Activated T-helper 17 cell treated with anti-CD3 and anti-CD28 coated beads, Interleukin-2, amount 50 U/mL, for 72 hours (primary cell): ENCODE measurements at regions not wholly inside any gene's neighbourhood (a gene's known extent, or its start where the extent isn't known, plus 50 kb on each side); places are given as distances from the start of the nearest gene placed in this dataset.
"Not testable (repeated sequence)": the region's sequence is repeated elsewhere in the genome, so short reads cannot be mapped to it uniquely, and the experiment has no call there.

Experiments
- ATAC-seq: fragments of 150-1000 bp; cut with Tn5 transposase; replicated peaks from 2 replicates; pipeline ENCODE4 v1.10.0; 2021; ENCODE audit warnings: mild to moderate bottlenecking, moderate library complexity
- H3K27ac Mint-ChIP-seq: one replicate; pipeline ENCODE4 v1.8.0; 2022; ENCODE audit warnings: mixed read lengths
- H3K27me3 Mint-ChIP-seq: one replicate; pipeline ENCODE4 v1.8.0; 2022; ENCODE audit warnings: mixed read lengths
- H3K36me3 Mint-ChIP-seq: one replicate; pipeline ENCODE4 v1.8.0; 2022; ENCODE audit warnings: low read depth, mild to moderate bottlenecking, mixed read lengths
- H3K4me1 Mint-ChIP-seq: one replicate; pipeline ENCODE4 v1.8.0; 2022; ENCODE audit warnings: mixed read lengths
- H3K4me3 Mint-ChIP-seq: one replicate; pipeline ENCODE4 v1.8.0; 2022; ENCODE audit warnings: mild to moderate bottlenecking, mixed read lengths
- H3K9me3 Mint-ChIP-seq: one replicate; pipeline ENCODE4 v1.8.0; 2022; ENCODE audit warnings: mixed read lengths

DNA sequence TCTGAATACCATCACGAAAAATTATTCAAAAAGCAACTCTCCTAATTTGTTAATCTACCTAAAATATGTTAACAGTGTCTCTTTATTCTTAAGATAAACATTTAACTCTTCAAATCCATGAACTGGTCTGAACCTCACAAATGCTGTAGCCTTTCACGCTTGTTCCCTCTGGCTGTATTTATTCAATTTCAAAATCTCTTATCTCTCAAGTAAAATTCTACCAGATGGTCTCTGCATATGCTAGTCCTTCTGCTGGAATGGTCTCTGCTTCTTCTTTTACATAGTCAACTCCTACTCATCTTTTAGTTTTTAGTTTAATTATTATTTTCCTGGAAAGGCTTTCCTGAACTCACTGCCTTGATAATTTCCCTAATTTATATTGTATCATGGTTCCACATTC lies 232.9 kb upstream of the PCDH20 start:
- Mint-ChIP-seq H3K9me3 (peaks cover 21% of the 10 kb centered on the region), H3K4me1 (no peaks in the 10 kb centered on the region), H3K27ac (no peak overlapping the region), H3K27me3 (no peaks in the 10 kb centered on the region), H3K36me3 (no peaks in the 10 kb centered on the region), H3K4me3 (no peak overlapping the region)
- no peak for ATAC-seq

GRCh38 chr13:61612192-61612591 lies 196.5 kb upstream of the PCDH20 start:
- ATAC-seq = no peak
- Mint-ChIP-seq H3K36me3 (no peaks in the 10 kb centered on the region), H3K27me3 (no peaks in the 10 kb centered on the region), H3K27ac (no peak overlapping the region), H3K4me3 (no peak overlapping the region), H3K4me1 (no peaks in the 10 kb centered on the region), H3K9me3 (peaks cover 13% of the 10 kb centered on the region)

- Mint-ChIP-seq H3K9me3 (peaks cover 17% of the 10 kb centered on the region), H3K27me3 (no peaks in the 10 kb centered on the region), H3K27ac (no peak overlapping the region), H3K4me1 (no peaks in the 10 kb centered on the region), H3K4me3 (no peak overlapping the region), H3K36me3 (no peaks in the 10 kb centered on the region)
- no peak for ATAC-seq
These were observed 192.5 kb upstream of the PCDH20 start for GRCh38 chr13:61608138-61608537.

GRCh38 chr13:61600360-61601033 lies 184.8 kb upstream of the PCDH20 start:
- ATAC-seq = no peak
- Mint-ChIP-seq H3K27ac (no peak overlapping the region), H3K4me3 (no peak overlapping the region), H3K36me3 (no peaks in the 10 kb centered on the region), H3K27me3 (no peaks in the 10 kb centered on the region), H3K9me3 (peaks cover 12% of the 10 kb centered on the region), H3K4me1 (no peaks in the 10 kb centered on the region)

- no peaks in the 10 kb centered on the region for H3K36me3 Mint-ChIP-seq
- H3K9me3 Mint-ChIP-seq = peaks cover 5% of the 10 kb centered on the region
- no peak overlapping the region for H3K4me3 Mint-ChIP-seq
- H3K27me3 Mint-ChIP-seq = no peaks in the 10 kb centered on the region
- no peak overlapping the region for H3K27ac Mint-ChIP-seq
- no peaks in the 10 kb centered on the region for H3K4me1 Mint-ChIP-seq
- ATAC-seq = no peak
These were observed 176.8 kb upstream of the PCDH20 start for GRCh38 chr13:61592489-61592888.

DNA sequence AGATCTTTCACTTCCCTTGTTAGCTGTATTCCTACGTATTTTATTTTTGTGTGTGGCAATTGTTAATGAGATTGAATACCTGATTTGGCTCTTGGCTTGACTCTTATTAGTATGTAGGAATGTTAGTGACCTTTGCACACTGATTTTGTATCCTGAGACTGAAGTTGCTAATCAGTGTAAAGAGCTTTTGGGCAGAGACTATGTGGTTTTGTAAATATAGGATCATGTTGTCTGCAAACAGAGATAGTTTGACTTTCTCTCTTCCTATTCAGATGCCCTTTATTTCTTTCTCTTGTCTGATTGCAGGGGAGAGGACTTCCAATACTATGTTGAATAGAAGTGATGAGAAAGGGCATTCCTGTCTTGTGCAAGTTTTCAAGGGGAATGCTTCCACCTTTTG lies 160.3 kb upstream of the PCDH20 start:
- no peaks in the 10 kb centered on the region for H3K36me3 Mint-ChIP-seq
- H3K9me3 Mint-ChIP-seq = no peaks in the 10 kb centered on the region
- no peak for ATAC-seq
- H3K27ac Mint-ChIP-seq = no peak overlapping the region
- H3K4me1 Mint-ChIP-seq = no peaks in the 10 kb centered on the region
- H3K4me3 Mint-ChIP-seq = no peak overlapping the region
- no peaks in the 10 kb centered on the region for H3K27me3 Mint-ChIP-seq

DNA sequence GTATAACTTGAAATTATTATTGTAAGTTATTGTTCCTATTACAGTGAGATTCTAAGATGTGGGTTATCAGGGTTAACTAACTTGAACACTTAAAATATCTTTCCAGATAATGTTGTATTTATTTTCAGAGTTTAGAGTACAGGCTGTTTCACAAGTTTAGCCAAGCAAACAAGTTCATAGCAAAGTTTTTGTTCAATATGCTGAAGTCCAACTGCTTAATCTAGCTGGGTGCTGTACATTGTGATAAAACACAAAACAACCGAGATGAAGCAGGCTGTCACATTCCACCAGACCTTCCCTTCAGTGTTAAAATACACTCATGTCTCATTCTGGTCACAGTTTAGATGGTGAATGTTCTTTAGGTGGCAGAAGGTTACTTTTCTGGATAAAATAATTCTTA lies 148.0 kb upstream of the PCDH20 start:
- Mint-ChIP-seq H3K27me3 (no peaks in the 10 kb centered on the region), H3K4me3 (no peak overlapping the region), H3K4me1 (no peaks in the 10 kb centered on the region), H3K9me3 (peaks cover 16% of the 10 kb centered on the region), H3K36me3 (no peaks in the 10 kb centered on the region), H3K27ac (no peak overlapping the region)
- no peak for ATAC-seq

DNA sequence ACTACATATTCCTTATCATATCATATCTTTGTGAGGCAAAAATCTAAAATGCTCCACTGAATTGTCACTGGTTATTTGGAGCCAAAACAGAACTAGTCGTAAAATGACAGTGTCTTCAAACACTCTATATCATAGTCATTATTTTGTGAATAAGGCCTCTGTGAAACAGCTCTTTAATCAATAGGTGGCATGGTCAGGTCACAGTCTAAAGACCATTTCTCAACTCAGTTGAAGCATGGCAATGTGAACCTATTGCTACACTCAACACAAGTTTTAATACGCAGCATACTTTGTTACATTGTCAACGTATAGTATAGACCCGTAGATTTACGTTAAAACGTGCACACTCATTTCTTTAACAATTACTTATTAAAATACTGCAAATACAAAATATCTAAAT lies 131.3 kb upstream of the PCDH20 start:
- H3K9me3 Mint-ChIP-seq = peaks cover 3% of the 10 kb centered on the region
- H3K27me3 Mint-ChIP-seq = no peaks in the 10 kb centered on the region
- no peaks in the 10 kb centered on the region for H3K36me3 Mint-ChIP-seq
- no peak overlapping the region for H3K27ac Mint-ChIP-seq
- H3K4me1 Mint-ChIP-seq = no peaks in the 10 kb centered on the region
- no peak for ATAC-seq
- H3K4me3 Mint-ChIP-seq = no peak overlapping the region

- peaks cover 3% of the 10 kb centered on the region for H3K9me3 Mint-ChIP-seq
- H3K4me1 Mint-ChIP-seq = no peaks in the 10 kb centered on the region
- H3K27me3 Mint-ChIP-seq = no peaks in the 10 kb centered on the region
- H3K4me3 Mint-ChIP-seq = no peak overlapping the region
- H3K27ac Mint-ChIP-seq = no peak overlapping the region
- no peaks in the 10 kb centered on the region for H3K36me3 Mint-ChIP-seq
- ATAC-seq = no peak
These were observed 130.8 kb upstream of the PCDH20 start for GRCh38 chr13:61546413-61546812.

- H3K9me3 Mint-ChIP-seq = no peaks in the 10 kb centered on the region
- no peaks in the 10 kb centered on the region for H3K27me3 Mint-ChIP-seq
- no peaks in the 10 kb centered on the region for H3K4me1 Mint-ChIP-seq
- H3K4me3 Mint-ChIP-seq = no peak overlapping the region
- no peak for ATAC-seq
- H3K36me3 Mint-ChIP-seq = no peaks in the 10 kb centered on the region
- no peak overlapping the region for H3K27ac Mint-ChIP-seq
These were observed 120.8 kb upstream of the PCDH20 start for GRCh38 chr13:61536433-61536832.

GRCh38 chr13:61531383-61532065 lies 115.9 kb upstream of the PCDH20 start:
- peaks cover 4% of the 10 kb centered on the region for H3K9me3 Mint-ChIP-seq
- H3K27me3 Mint-ChIP-seq = no peaks in the 10 kb centered on the region
- ATAC-seq = no peak

GRCh38 chr13:61519214-61519613 lies 103.6 kb upstream of the PCDH20 start:
- H3K27me3 Mint-ChIP-seq, H3K27ac Mint-ChIP-seq, H3K4me1 Mint-ChIP-seq, ATAC-seq, H3K9me3 Mint-ChIP-seq, H3K4me3 Mint-ChIP-seq, H3K36me3 Mint-ChIP-seq: not testable (repeated sequence)

More at GRCh38 chr13:61531383-61532065, 115.9 kb upstream of the PCDH20 start:
- H3K27ac Mint-ChIP-seq = no peak overlapping the region
- no peaks in the 10 kb centered on the region for H3K36me3 Mint-ChIP-seq
- no peak overlapping the region for H3K4me3 Mint-ChIP-seq
- no peaks in the 10 kb centered on the region for H3K4me1 Mint-ChIP-seq

DNA sequence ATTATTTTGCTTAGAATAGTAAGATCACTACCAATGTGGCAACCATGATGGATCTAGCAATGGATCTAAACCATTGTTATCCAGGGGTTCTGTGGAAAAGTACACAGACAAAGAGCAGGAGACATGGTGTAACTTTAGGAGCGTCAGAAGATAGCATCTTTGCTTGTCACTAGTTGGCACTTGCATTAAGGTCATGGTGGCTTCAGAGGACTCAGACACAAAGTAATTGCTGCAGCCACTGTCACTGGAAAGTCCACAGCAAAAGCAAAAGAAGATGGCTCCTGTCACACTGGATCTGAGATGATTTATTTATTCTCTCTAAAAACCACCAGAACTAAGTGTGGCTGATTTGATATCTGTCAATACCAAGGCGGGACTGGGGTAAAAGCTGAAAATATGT lies 93.3 kb upstream of the PCDH20 start:
- Mint-ChIP-seq H3K27me3 (no peaks in the 10 kb centered on the region), H3K4me1 (no peaks in the 10 kb centered on the region), H3K36me3 (no peaks in the 10 kb centered on the region), H3K9me3 (peaks cover 12% of the 10 kb centered on the region), H3K27ac (no peak overlapping the region), H3K4me3 (no peak overlapping the region)
- ATAC-seq = no peak

- Mint-ChIP-seq H3K36me3 (no peaks in the 10 kb centered on the region), H3K27ac (no peak overlapping the region), H3K27me3 (no peaks in the 10 kb centered on the region), H3K9me3 (no peaks in the 10 kb centered on the region), H3K4me1 (no peaks in the 10 kb centered on the region), H3K4me3 (no peak overlapping the region)
- ATAC-seq = no peak
These were observed 84.5 kb upstream of the PCDH20 start for GRCh38 chr13:61500176-61500575.

DNA sequence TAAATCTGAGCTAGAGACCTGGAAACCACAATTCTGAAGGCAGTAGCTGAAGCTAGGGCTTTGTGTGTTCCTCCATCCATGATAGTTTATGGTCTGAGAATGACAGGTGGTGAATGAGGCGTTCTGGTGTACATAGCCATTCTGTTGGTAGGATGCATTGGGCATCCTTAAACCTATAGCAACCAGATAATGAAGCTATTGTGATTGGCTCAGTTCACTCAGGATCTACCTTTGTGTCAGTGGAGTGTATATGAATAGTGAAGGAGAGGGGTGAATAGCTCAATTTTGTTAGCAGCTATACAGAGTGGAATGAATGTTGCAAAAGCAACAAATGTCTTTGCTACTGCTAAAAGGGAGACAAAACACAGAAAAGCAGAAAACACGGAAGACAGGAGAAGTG lies 80.0 kb upstream of the PCDH20 start:
- no peak overlapping the region for H3K27ac Mint-ChIP-seq

More for the DNA sequence above, 80.0 kb upstream of the PCDH20 start:
- Mint-ChIP-seq H3K36me3 (no peaks in the 10 kb centered on the region), H3K9me3 (peaks cover 17% of the 10 kb centered on the region), H3K27me3 (no peaks in the 10 kb centered on the region), H3K4me1 (no peaks in the 10 kb centered on the region), H3K4me3 (no peak overlapping the region)
- no peak for ATAC-seq
